Stimulated activated CD8-positive, alpha-beta memory T cell treated with anti-CD3 and anti-CD28 coated beads, Interleukin-4, amount 100 ng/mL, for 4 hours (primary cell): ENCODE measurements at regions not wholly inside any gene's neighbourhood (a gene's known extent, or its start where the extent isn't known, plus 50 kb on each side); places are given as distances from the start of the nearest gene placed in this dataset.
"Not testable (repeated sequence)": the region's sequence is repeated elsewhere in the genome, so short reads cannot be mapped to it uniquely, and the experiment has no call there.

Experiments used
- DNase-seq, 2 donors: peaks; one replicate each; pipeline ENCODE4 v3.0.0-alpha.2; 2020; ENCODE audit warnings: low read depth in 2 of 2, low spot score in 1 of 2

- DNase-seq, result no peak
Observed at GRCh38 chr15:96135166-96136093, 195.1 kb upstream of the NR2F2 start.

GRCh38 chr15:96138985-96139384 is 191.5 kb upstream of the NR2F2 start:
- no peak for DNase-seq

GRCh38 chr15:96142498-96142897 is 188.0 kb upstream of the NR2F2 start:
- DNase-seq, result no peak

GRCh38 chr15:96144734-96145133 is 185.8 kb upstream of the NR2F2 start:
- DNase-seq, result no peak

GRCh38 chr15:96146726-96147125 is 183.8 kb upstream of the NR2F2 start:
- DNase-seq, result no peak

- no peak for DNase-seq
Observed at GRCh38 chr15:96147267-96147666, 183.2 kb upstream of the NR2F2 start.

GRCh38 chr15:96150254-96150653 is 180.2 kb upstream of the NR2F2 start:
- DNase-seq, result no peak

GRCh38 chr15:96151749-96152148 is 178.8 kb upstream of the NR2F2 start:
- DNase-seq, result not testable (repeated sequence)

- no peak for DNase-seq
Observed at GRCh38 chr15:96153929-96154328, 176.6 kb upstream of the NR2F2 start.

GRCh38 chr15:96158938-96159337 is 171.6 kb upstream of the NR2F2 start:
- DNase-seq, result no peak

- no peak for DNase-seq
Observed at GRCh38 chr15:96160269-96160668, 170.2 kb upstream of the NR2F2 start.

- DNase-seq, result no peak
Observed at GRCh38 chr15:96160800-96161199, 169.7 kb upstream of the NR2F2 start.

- no peak for DNase-seq
Observed at GRCh38 chr15:96162322-96162721, 168.2 kb upstream of the NR2F2 start.

- DNase-seq, result no peak
Observed at GRCh38 chr15:96165081-96165480, 165.4 kb upstream of the NR2F2 start.

- no peak for DNase-seq
Observed at GRCh38 chr15:96165775-96166174, 164.7 kb upstream of the NR2F2 start.

GRCh38 chr15:96166223-96167200 is 164.0 kb upstream of the NR2F2 start:
- DNase-seq, result no peak

- DNase-seq, result not testable (repeated sequence)
Observed at GRCh38 chr15:96170616-96170978, 159.9 kb upstream of the NR2F2 start.

- no peak for DNase-seq
Observed at GRCh38 chr15:96170979-96171739, 159.3 kb upstream of the NR2F2 start.

- no peak for DNase-seq
Observed at GRCh38 chr15:96171853-96172296, 158.6 kb upstream of the NR2F2 start.

GRCh38 chr15:96172417-96172816 is 158.1 kb upstream of the NR2F2 start:
- no peak for DNase-seq

GRCh38 chr15:96176831-96177230 is 153.7 kb upstream of the NR2F2 start:
- no peak for DNase-seq
